Breast epithelium (tissue), 3 donors: ENCODE measurements at regions not wholly inside any gene's neighbourhood (a gene's known extent, or its start where the extent isn't known, plus 50 kb on each side); places are given as distances from the start of the nearest gene placed in this dataset.

ENCODE experiments used
- CTCF ChIP-seq, 3 donors: fragments of 450-650 bp; IDR thresholded peaks; one replicate each; pipeline ENCODE4 v1.5.1; 2016 to 2017; ENCODE audit warnings: antibody characterized with exemption in 3 of 3, mild to moderate bottlenecking in 3 of 3, moderate library complexity in 3 of 3
- POLR2A ChIP-seq: fragments of 450-650 bp; IDR thresholded peaks from one replicate; pipeline ENCODE4 v1.6.1; 2016; ENCODE audit warnings: antibody characterized with exemption, mild to moderate bottlenecking, moderate library complexity

- TF ChIP-seq CTCF (IDR thresholded peaks at IDR 0.05) (no peak), POLR2A (no peak)
Measured at GRCh38 chr17:27952366-27952765, 59.2 kb upstream of the LYRM9 start.
